Thyroid gland (tissue), 4 donors: ENCODE measurements at regions not wholly inside any gene's neighbourhood (a gene's known extent, or its start where the extent isn't known, plus 50 kb on each side); places are given as distances from the start of the nearest gene placed in this dataset.

Experiments used
- DNase-seq, 2 donors: peaks; one replicate each; pipeline ENCODE4 v3.0.0-alpha.2; 2019
- H3K27ac ChIP-seq, 3 donors: fragments of 200-600 bp; sonication (generic); 1 replicate in 2 of 3; 2 replicates in 1 of 3; pipeline ENCODE4 v1.5.1; 2016 to 2019; ENCODE audit warnings: mild to moderate bottlenecking in 1 of 3, moderate library complexity in 1 of 3
- H3K27me3 ChIP-seq: fragments of 200-600 bp; sonication (generic); one replicate; pipeline ENCODE4 v1.5.1; 2019
- H3K36me3 ChIP-seq, 2 donors: fragments of 200-600 bp; sonication (generic); one replicate each; pipeline ENCODE4 v1.5.1; 2016 to 2019
- H3K4me1 ChIP-seq, 2 donors: fragments of 200-600 bp; sonication (generic); one replicate each; pipeline ENCODE4 v1.5.1; 2017 to 2019
- H3K4me3 ChIP-seq, 3 donors: fragments of 200-600 bp; sonication (generic); replicated peaks in 1 of 3; 1 replicate in 2 of 3; 2 replicates in 1 of 3; pipeline ENCODE4 v1.5.1; 2016; ENCODE audit warnings: mild to moderate bottlenecking in 1 of 3
- H3K9me3 ChIP-seq: fragments of 200-600 bp; sonication (generic); one replicate; pipeline ENCODE4 v1.5.1; 2017
- CTCF ChIP-seq, 6 experiments: fragments of 200-600 bp in 3 of 6; fragments of 450-650 bp in 3 of 6; sonication (generic) in 3 of 6; IDR thresholded peaks; one replicate each; pipeline ENCODE4 v1.5.1; 2016 to 2019; ENCODE audit warnings: antibody characterized with exemption in 6 of 6, mild to moderate bottlenecking in 2 of 6, inconsistent platforms in 1 of 6, moderate library complexity in 1 of 6
- POLR2A ChIP-seq, 2 donors: fragments of 450-650 bp; IDR thresholded peaks; one replicate each; pipeline ENCODE4 v1.6.1; 2017; ENCODE audit warnings: antibody characterized with exemption in 2 of 2, mild to moderate bottlenecking in 2 of 2, moderate library complexity in 1 of 2
- WGBS, 2 donors: methylation state at CpG; one replicate each; pipeline ENCODE4 v1.1.5; 2017; 5-methylcytosine and 5-hydroxymethylcytosine counted together
- intact Hi-C: fragments of 100-400 bp; cut with DNase I; formaldehyde crosslinking; loops from one replicate; pipeline ENCODE4 v1.15.1; 2023

- TF ChIP-seq POLR2A (IDR thresholded peaks at IDR 0.05): no peak
- TF ChIP-seq CTCF (IDR thresholded peaks at IDR 0.05): no peak
- Histone ChIP-seq H3K4me3 (no peak overlapping the region), H3K36me3 (no peaks in the 10 kb centered on the region), H3K27ac (no peak overlapping the region), H3K4me1 (no peaks in the 10 kb centered on the region), H3K27me3 (no peaks in the 10 kb centered on the region), H3K9me3 (no peaks in the 10 kb centered on the region)
- no peak for DNase-seq
- 91 to 99% methylated on average over 2 of the region's 2 CpGs for WGBS, 2 donors
- intact Hi-C loops: no loop called here
Observed at GRCh38 chr6:145442110-145442509, 293.2 kb downstream of the EPM2A start.

- Histone ChIP-seq H3K9me3 (no peaks in the 10 kb centered on the region), H3K4me3 (no peak overlapping the region), H3K36me3 (no peaks in the 10 kb centered on the region), H3K27me3 (no peaks in the 10 kb centered on the region), H3K27ac (no peak overlapping the region), H3K4me1 (no peaks in the 10 kb centered on the region)
- no peak for TF ChIP-seq POLR2A (IDR thresholded peaks at IDR 0.05)
- no peak for TF ChIP-seq CTCF (IDR thresholded peaks at IDR 0.05)
- DNase-seq: no peak
- intact Hi-C loops: no loop called here
- WGBS, 2 donors: 69 to 78% methylated on average over 1 of the region's 1 CpG
Observed at GRCh38 chr6:145445674-145446073, 289.6 kb downstream of the EPM2A start.

GRCh38 chr6:145451029-145451428 lies 284.3 kb downstream of the EPM2A start:
- H3K27ac ChIP-seq: no peak overlapping the region
- no peaks in the 10 kb centered on the region for H3K27me3 ChIP-seq
- H3K4me3 ChIP-seq: no peak overlapping the region
- intact Hi-C loops: no loop called here
- TF ChIP-seq POLR2A (IDR thresholded peaks at IDR 0.05): no peak
- no peak for TF ChIP-seq CTCF (IDR thresholded peaks at IDR 0.05)
- 81 to 87% methylated on average over 1 of the region's 1 CpG for WGBS, 2 donors
- no peaks in the 10 kb centered on the region for H3K36me3 ChIP-seq
- H3K9me3 ChIP-seq: no peaks in the 10 kb centered on the region
- DNase-seq: no peak
- no peaks in the 10 kb centered on the region for H3K4me1 ChIP-seq

GRCh38 chr6:145453376-145453775 lies 281.9 kb downstream of the EPM2A start:
- Histone ChIP-seq H3K4me3 (no peak overlapping the region), H3K9me3 (no peaks in the 10 kb centered on the region), H3K4me1 (no peaks in the 10 kb centered on the region), H3K36me3 (no peaks in the 10 kb centered on the region), H3K27ac (no peak overlapping the region), H3K27me3 (no peaks in the 10 kb centered on the region)
- intact Hi-C loops: no loop called here
- DNase-seq: no peak
- TF ChIP-seq CTCF (IDR thresholded peaks at IDR 0.05) (no peak), POLR2A (IDR thresholded peaks at IDR 0.05) (no peak)

GRCh38 chr6:145454006-145454405 lies 281.3 kb downstream of the EPM2A start:
- Histone ChIP-seq H3K4me3 (no peak overlapping the region), H3K4me1 (no peaks in the 10 kb centered on the region), H3K9me3 (no peaks in the 10 kb centered on the region), H3K27me3 (no peaks in the 10 kb centered on the region), H3K36me3 (no peaks in the 10 kb centered on the region), H3K27ac (no peak overlapping the region)
- TF ChIP-seq CTCF (IDR thresholded peaks at IDR 0.05) (no peak), POLR2A (IDR thresholded peaks at IDR 0.05) (no peak)
- DNase-seq: no peak
- intact Hi-C loops: no loop called here
- 92 to 95% methylated on average over 2 of the region's 2 CpGs for WGBS, 2 donors
